Neuronal stem cell (in vitro differentiated cells): ENCODE measurements at regions not wholly inside any gene's neighbourhood (a gene's known extent, or its start where the extent isn't known, plus 50 kb on each side); places are given as distances from the start of the nearest gene placed in this dataset.

Source experiments
- DNase-seq: peaks from one replicate; pipeline ENCODE4 v3.0.0-alpha.2; 2013; ENCODE audit warnings: low spot score
- H2AFZ ChIP-seq: one replicate; pipeline ENCODE4 v1.6.1; 2013; ENCODE audit warnings: mild to moderate bottlenecking, low read length, inconsistent platforms
- H2AK5ac ChIP-seq: 2 replicates; pipeline ENCODE4 v1.6.1; 2013; ENCODE audit warnings: low read depth, mild to moderate bottlenecking, inconsistent platforms, low read length, moderate library complexity, mixed read lengths
- H2BK120ac ChIP-seq: 2 replicates; pipeline ENCODE4 v1.6.1; 2013; ENCODE audit warnings: low read depth, mild to moderate bottlenecking, inconsistent platforms, low read length, moderate library complexity, mixed read lengths
- H2BK12ac ChIP-seq: one replicate; pipeline ENCODE4 v1.6.1; 2013; ENCODE audit warnings: low read length, inconsistent platforms
- H2BK15ac ChIP-seq: 2 replicates; pipeline ENCODE4 v1.6.1; 2013; ENCODE audit warnings: mild to moderate bottlenecking, low read length, inconsistent platforms, mixed read lengths
- H2BK5ac ChIP-seq: one replicate; pipeline ENCODE4 v1.6.1; 2013; ENCODE audit warnings: inconsistent platforms, mild to moderate bottlenecking, low read length, moderate library complexity
- H3K14ac ChIP-seq: one replicate; pipeline ENCODE4 v1.6.1; 2013; ENCODE audit warnings: low read length, inconsistent platforms
- H3K18ac ChIP-seq: 2 replicates; pipeline ENCODE4 v1.6.1; 2013; ENCODE audit warnings: low read length, inconsistent platforms
- H3K23ac ChIP-seq: 2 replicates; pipeline ENCODE4 v1.6.1; 2013; ENCODE audit warnings: low read depth, mild to moderate bottlenecking, mixed read lengths, low read length, inconsistent platforms; ENCODE audit not compliant: poor library complexity
- H3K27ac ChIP-seq: replicated peaks from 3 replicates; pipeline ENCODE4 v1.5.1; 2013; ENCODE audit warnings: low read length, inconsistent platforms
- H3K27me3 ChIP-seq, 3 experiments: 2 replicates each; pipeline ENCODE4 v1.6.1; 2013; ENCODE audit warnings: low read length in 3 of 3, mild to moderate bottlenecking in 2 of 3, inconsistent platforms in 1 of 3, low read depth in 1 of 3, mixed read lengths in 1 of 3, moderate library complexity in 1 of 3; ENCODE audit not compliant: control insufficient read depth in 3 of 3, insufficient read depth in 3 of 3
- H3K36me3 ChIP-seq, 2 donors: replicated peaks in 1 of 2; 2 replicates each; pipeline ENCODE4 v1.6.1; 2013; ENCODE audit warnings: low read length in 2 of 2; ENCODE audit not compliant: control insufficient read depth in 2 of 2, insufficient read depth in 2 of 2
- H3K4ac ChIP-seq: 2 replicates; pipeline ENCODE4 v1.6.1; 2013; ENCODE audit warnings: inconsistent platforms, mild to moderate bottlenecking, low read length, moderate library complexity
- H3K4me1 ChIP-seq, 2 donors: 1 replicate in 1 of 2; 2 replicates in 1 of 2; pipeline ENCODE4 v1.6.1; 2013; ENCODE audit warnings: low read length in 2 of 2, low read depth in 1 of 2; ENCODE audit not compliant: control insufficient read depth in 2 of 2, insufficient read depth in 1 of 2
- H3K4me2 ChIP-seq: one replicate; pipeline ENCODE4 v1.6.1; 2013; ENCODE audit warnings: mild to moderate bottlenecking, low read length, inconsistent platforms; ENCODE audit not compliant: insufficient read depth, poor library complexity, severe bottlenecking
- H3K4me3 ChIP-seq, 2 donors: 2 replicates each; pipeline ENCODE4 v1.5.1; 2013; ENCODE audit warnings: low read length in 2 of 2, mild to moderate bottlenecking in 2 of 2, inconsistent platforms in 1 of 2, moderate library complexity in 1 of 2
- H3K79me1 ChIP-seq: one replicate; pipeline ENCODE4 v1.6.1; 2013; ENCODE audit warnings: low read depth, mild to moderate bottlenecking, inconsistent platforms, low read length, moderate library complexity
- H3K9ac ChIP-seq: one replicate; pipeline ENCODE4 v1.6.1; 2013; ENCODE audit warnings: mild to moderate bottlenecking, low read depth, low read length, inconsistent platforms; ENCODE audit not compliant: poor library complexity
- H3K9me3 ChIP-seq, 2 donors: replicated peaks in 1 of 2; 2 replicates each; pipeline versions ENCODE3 to v1.6.1; 2013; ENCODE audit warnings: low read length in 2 of 2, mild to moderate bottlenecking in 2 of 2, inconsistent platforms in 1 of 2, low read depth in 1 of 2, mixed read lengths in 1 of 2, moderate library complexity in 1 of 2; ENCODE audit not compliant: control insufficient read depth in 2 of 2, insufficient read depth in 1 of 2
- H4K8ac ChIP-seq: one replicate; pipeline ENCODE4 v1.6.1; 2013; ENCODE audit warnings: low read depth, mild to moderate bottlenecking, inconsistent platforms, low read length, moderate library complexity
- H4K91ac ChIP-seq: one replicate; pipeline ENCODE4 v1.6.1; 2013; ENCODE audit warnings: low read length, low read depth, mild to moderate bottlenecking, inconsistent platforms; ENCODE audit not compliant: poor library complexity
- WGBS, 2 donors: extraction: QIAGEN DNeasy Blood & Tissue Kit; methylation state at CpG; one replicate each; pipeline ENCODE4 v1.1.7; 2013; ENCODE audit warnings: missing lambda C conversion rate in 2 of 2, mixed read lengths in 1 of 2; ENCODE audit not compliant: insufficient read length in 2 of 2, insufficient replicate concordance in 1 of 2; ENCODE audit errors: extremely low coverage in 2 of 2; 5-methylcytosine and 5-hydroxymethylcytosine counted together

- no peak for DNase-seq
- H2BK12ac ChIP-seq, result no peak overlapping the region
- no peak overlapping the region for H3K4me2 ChIP-seq
- H4K91ac ChIP-seq, result no peak overlapping the region
- no peak overlapping the region for H2BK5ac ChIP-seq
- H2AFZ ChIP-seq, result no peak overlapping the region
- H3K4ac ChIP-seq, result no peak overlapping the region
- H3K4me3 ChIP-seq, result no peak overlapping the region
- no peak overlapping the region for H4K8ac ChIP-seq
- no peak overlapping the region for H2BK120ac ChIP-seq
- no peak overlapping the region for H3K9ac ChIP-seq
- H3K79me1 ChIP-seq, result no peaks in the 10 kb centered on the region
- H2BK15ac ChIP-seq, result no peak overlapping the region
- no peaks in the 10 kb centered on the region for H3K27me3 ChIP-seq
- H3K9me3 ChIP-seq, result peaks cover 0 to 3% of the 10 kb centered on the region in 2 donors
- no peak overlapping the region for H3K27ac ChIP-seq
- H3K18ac ChIP-seq, result no peak overlapping the region
- H3K23ac ChIP-seq, result peak overlapping the region; percentile 38
- WGBS, 2 donors, result no CpG with 5 or more reads among the region's 13 CpGs
- H2AK5ac ChIP-seq, result no peak overlapping the region
- no peaks in the 10 kb centered on the region for H3K4me1 ChIP-seq
- H3K14ac ChIP-seq, result no peak overlapping the region
- H3K36me3 ChIP-seq, result no peaks in the 10 kb centered on the region
Measured at GRCh38 chr2:20880221-20880771, 57.4 kb upstream of the LDAH start.

DNA sequence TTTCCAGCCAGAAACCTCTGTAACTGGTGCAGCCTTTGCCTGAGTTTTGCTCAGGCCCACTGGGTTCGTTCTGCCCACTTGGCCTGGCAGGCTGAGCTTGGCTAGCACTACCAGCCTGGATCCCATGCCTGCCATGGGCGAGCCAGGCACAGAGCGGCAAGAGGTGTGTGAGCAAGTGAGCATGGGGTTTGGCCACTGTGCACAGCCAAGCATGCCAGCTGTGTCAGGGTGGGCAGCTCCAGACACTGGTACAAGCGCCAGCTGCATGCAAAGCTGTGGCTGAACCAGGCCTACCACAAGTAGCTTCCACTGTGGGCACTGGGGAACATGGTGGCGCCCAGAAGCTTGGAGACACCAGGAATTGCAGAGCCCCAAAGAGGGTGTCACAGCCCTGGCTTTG lies 56.3 kb upstream of the LDAH start:
- no peak overlapping the region for H2BK5ac ChIP-seq
- H3K79me1 ChIP-seq, result no peaks in the 10 kb centered on the region
- no peaks in the 10 kb centered on the region for H3K27me3 ChIP-seq
- H4K8ac ChIP-seq, result no peak overlapping the region
- peak overlapping the region; percentile 43 for H2BK12ac ChIP-seq
- no peak overlapping the region for H4K91ac ChIP-seq
- peaks cover 0 to 3% of the 10 kb centered on the region in 2 donors for H3K9me3 ChIP-seq
- no peak overlapping the region for H3K4ac ChIP-seq
- no peaks in the 10 kb centered on the region for H3K36me3 ChIP-seq
- WGBS, 2 donors, result no CpG with 5 or more reads among the region's 5 CpGs
- H3K14ac ChIP-seq, result no peak overlapping the region
- H3K4me3 ChIP-seq, result peak overlapping the region in 1 of 2 donors; percentile 66
- H3K23ac ChIP-seq, result no peak overlapping the region
- no peak overlapping the region for H3K4me2 ChIP-seq
- H2BK15ac ChIP-seq, result peak overlapping the region; percentile 27
- no peak overlapping the region for H2AFZ ChIP-seq
- H3K9ac ChIP-seq, result no peak overlapping the region
- no peaks in the 10 kb centered on the region for H3K4me1 ChIP-seq
- no peak for DNase-seq
- H2AK5ac ChIP-seq, result peak overlapping the region; percentile 34
- no peak overlapping the region for H3K18ac ChIP-seq
- no peak overlapping the region for H2BK120ac ChIP-seq
- H3K27ac ChIP-seq, result no peak overlapping the region

DNA sequence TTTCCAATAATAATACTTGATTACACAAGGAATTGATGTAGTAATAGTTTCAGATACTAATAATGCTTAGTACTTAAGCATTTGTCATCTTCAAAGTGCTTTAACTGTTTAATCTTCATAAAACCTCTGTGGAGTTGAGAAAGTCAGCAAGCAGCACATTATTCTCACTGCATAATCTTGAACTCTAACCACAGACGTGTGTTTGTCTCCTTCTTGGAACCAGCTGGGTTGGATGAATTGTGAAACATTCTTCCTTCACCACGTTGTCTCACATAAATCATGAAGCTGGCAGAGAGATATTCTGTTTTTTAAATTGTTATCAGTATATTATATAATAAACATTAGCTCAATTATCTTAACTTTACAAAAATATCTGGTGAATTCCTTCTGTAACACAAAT lies 55.1 kb upstream of the LDAH start:
- H3K27me3 ChIP-seq, result no peaks in the 10 kb centered on the region
- no peaks in the 10 kb centered on the region for H3K4me1 ChIP-seq
- no peak overlapping the region for H3K4me3 ChIP-seq
- H2BK12ac ChIP-seq, result no peak overlapping the region
- no peak overlapping the region for H3K4me2 ChIP-seq
- no peak overlapping the region for H3K14ac ChIP-seq
- WGBS, 2 donors, result no CpG with 5 or more reads among the region's 2 CpGs
- H2BK5ac ChIP-seq, result no peak overlapping the region
- H3K9ac ChIP-seq, result no peak overlapping the region
- no peak overlapping the region for H2AK5ac ChIP-seq
- H2BK15ac ChIP-seq, result no peak overlapping the region
- H4K91ac ChIP-seq, result no peak overlapping the region
- H3K36me3 ChIP-seq, result no peaks in the 10 kb centered on the region
- no peak overlapping the region for H3K18ac ChIP-seq
- H3K9me3 ChIP-seq, result peaks cover 0 to 3% of the 10 kb centered on the region in 2 donors
- DNase-seq, result no peak
- no peak overlapping the region for H3K23ac ChIP-seq
- H4K8ac ChIP-seq, result no peak overlapping the region
- H3K27ac ChIP-seq, result no peak overlapping the region
- H3K4ac ChIP-seq, result no peak overlapping the region
- no peaks in the 10 kb centered on the region for H3K79me1 ChIP-seq
- no peak overlapping the region for H2AFZ ChIP-seq
- no peak overlapping the region for H2BK120ac ChIP-seq
